GM13977 (cell line): ENCODE measurements at regions not wholly inside any gene's neighbourhood (a gene's known extent, or its start where the extent isn't known, plus 50 kb on each side); places are given as distances from the start of the nearest gene placed in this dataset.

Source experiments
- DNase-seq: peaks from one replicate; pipeline ENCODE4 v3.0.0; 2012; ENCODE audit warnings: low spot score
- in situ Hi-C: fragments of 300-500 bp; cut with MboI; formaldehyde crosslinking; loops from one replicate; pipeline ENCODE4 v1.12.0; 2022; ENCODE audit warnings: low sequenced_read_pairs, low pct_unique_long_range_greater_than_20kb, mixed read lengths, inconsistent platforms; ENCODE audit not compliant: unreplicated experiment
- TF ChIP-seq, protein P1 (sequence below): IDR thresholded peaks from 2 replicates; pipeline ENCODE4 v1.5.1; 2012; ENCODE audit warnings: mild to moderate bottlenecking, control low read depth; ENCODE audit not compliant: insufficient read depth; ENCODE audit errors: extremely low read depth, missing control alignments

DNA sequence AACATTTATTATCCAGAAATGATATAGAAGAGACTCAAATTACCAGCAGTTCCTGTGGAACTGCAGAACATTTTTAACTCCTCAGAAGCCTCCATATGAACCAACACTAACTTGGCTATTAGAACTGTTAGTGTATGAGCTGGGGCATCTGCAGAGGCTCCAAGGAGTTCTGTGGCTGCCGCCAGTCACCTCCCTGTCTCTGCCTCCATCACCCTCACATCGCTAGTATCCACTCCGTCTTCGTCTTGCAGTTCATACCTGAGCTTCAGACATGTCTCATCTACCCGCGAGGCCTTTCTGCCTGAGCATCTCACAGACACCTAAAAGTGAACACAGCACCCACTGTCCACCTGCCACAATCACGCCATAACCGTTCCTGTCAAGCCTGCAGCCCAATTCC lies 89.5 kb upstream of the CST7 start:
- DNase-seq, result no peak
- in situ Hi-C loops, result no loop called here
- TF ChIP-seq, protein P1, sequence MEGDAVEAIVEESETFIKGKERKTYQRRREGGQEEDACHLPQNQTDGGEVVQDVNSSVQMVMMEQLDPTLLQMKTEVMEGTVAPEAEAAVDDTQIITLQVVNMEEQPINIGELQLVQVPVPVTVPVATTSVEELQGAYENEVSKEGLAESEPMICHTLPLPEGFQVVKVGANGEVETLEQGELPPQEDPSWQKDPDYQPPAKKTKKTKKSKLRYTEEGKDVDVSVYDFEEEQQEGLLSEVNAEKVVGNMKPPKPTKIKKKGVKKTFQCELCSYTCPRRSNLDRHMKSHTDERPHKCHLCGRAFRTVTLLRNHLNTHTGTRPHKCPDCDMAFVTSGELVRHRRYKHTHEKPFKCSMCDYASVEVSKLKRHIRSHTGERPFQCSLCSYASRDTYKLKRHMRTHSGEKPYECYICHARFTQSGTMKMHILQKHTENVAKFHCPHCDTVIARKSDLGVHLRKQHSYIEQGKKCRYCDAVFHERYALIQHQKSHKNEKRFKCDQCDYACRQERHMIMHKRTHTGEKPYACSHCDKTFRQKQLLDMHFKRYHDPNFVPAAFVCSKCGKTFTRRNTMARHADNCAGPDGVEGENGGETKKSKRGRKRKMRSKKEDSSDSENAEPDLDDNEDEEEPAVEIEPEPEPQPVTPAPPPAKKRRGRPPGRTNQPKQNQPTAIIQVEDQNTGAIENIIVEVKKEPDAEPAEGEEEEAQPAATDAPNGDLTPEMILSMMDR, result no peak

DNA sequence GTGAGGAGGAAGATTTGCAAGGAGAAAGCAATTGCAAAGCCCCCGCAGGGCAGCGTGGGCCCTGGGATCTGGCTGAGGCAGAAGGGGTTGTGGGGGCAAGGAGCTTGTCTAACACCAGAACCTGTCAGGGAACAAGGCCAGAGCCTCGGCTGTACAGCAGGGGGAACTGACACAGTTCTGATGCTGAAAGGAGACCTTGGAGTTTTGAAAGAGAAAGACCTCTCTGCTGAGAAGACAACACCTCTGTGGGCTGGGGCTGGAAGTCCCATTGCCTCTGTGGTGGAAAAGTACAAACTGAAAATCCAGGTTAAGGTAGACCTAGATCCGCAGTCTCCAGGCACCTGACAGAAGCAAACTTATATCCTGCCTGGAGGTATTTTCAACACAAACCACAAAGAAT lies 86.9 kb upstream of the CST7 start:
- in situ Hi-C loops, result no loop called here
- no peak for DNase-seq
- TF ChIP-seq, protein P1, result no peak

DNA sequence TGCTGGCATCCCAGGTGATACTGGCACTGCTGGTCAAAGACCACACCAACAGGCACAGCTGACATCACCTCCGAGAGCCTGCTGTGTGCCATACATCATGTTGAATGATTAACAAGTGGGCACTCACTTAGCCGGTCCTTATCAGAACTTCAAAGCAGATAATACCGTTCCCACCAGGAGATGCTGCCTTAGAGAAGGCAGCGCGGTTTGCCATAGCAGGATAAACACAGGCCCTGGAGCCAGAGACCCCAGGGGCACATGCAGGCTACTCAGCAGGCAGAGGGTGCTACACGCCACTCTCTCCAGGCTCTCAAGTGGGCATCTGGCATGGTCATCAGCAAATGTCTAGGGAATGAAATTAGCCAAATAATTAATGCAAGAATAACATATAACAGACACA lies 86.5 kb upstream of the CST7 start:
- TF ChIP-seq, protein P1, result no peak
- no peak for DNase-seq
- in situ Hi-C loops, result no loop called here

DNA sequence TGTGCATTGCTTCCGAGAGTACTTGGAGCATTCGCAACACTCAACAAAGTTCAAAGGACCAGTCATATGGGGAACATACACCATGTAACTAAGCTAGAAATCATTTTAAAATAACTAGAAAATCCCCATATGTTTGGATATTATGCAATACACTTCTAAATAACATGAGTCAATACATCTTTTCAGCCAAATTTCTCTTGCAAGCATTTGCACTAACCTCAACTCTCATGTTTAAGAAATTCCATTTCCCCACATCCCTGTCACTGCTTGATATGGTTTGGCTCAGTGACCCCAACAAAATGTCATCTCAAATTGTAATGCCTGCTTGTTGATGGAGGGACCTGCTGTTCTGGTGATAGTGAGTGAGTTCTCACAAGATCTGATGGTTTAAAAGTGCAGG lies 85.7 kb upstream of the CST7 start:
- no peak for DNase-seq
- in situ Hi-C loops, result no loop called here
- TF ChIP-seq, protein P1, result no peak

DNA sequence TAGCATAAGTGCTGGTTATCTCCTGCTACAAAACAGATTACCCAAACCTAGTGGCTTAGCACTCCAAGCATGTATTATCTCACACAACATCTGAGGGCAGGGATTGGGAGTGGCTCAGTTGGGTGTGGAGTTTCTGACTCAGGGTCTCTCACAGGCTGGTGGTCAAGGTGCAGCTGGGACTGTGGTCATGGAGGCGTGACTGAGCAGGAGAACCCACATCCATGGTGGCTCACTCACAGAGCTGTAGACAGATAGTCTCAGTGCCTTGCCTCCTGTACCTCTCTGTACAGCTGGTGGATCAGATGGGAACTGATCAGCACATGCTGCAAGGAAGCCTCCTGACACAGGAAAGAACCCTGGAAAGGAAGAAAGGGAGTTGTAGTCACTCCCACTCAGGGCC lies 83.1 kb upstream of the CST7 start:
- TF ChIP-seq, protein P1, result no peak
- in situ Hi-C loops, result no loop called here
- DNase-seq, result no peak

DNA sequence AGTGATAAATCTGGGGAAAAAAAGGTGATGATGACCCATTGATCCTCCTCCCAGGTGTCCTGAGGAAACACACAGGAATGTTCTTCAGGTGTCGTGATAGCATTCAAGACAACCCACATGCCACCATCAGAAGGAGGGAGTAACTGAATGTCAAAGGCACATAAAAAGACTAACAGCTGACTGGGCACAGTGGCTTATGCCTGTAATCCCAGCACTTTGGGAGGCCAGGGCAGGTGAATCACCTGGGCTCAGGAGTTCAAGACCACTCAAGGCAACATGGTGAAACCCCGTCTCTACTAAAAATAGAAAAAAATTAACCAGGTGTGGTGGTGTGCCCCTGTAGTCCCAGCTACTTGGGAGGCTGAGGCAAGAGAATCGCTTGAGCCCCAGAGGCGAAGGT lies 82.3 kb upstream of the CST7 start:
- in situ Hi-C loops, result no loop called here
- TF ChIP-seq, protein P1, result no peak

DNA sequence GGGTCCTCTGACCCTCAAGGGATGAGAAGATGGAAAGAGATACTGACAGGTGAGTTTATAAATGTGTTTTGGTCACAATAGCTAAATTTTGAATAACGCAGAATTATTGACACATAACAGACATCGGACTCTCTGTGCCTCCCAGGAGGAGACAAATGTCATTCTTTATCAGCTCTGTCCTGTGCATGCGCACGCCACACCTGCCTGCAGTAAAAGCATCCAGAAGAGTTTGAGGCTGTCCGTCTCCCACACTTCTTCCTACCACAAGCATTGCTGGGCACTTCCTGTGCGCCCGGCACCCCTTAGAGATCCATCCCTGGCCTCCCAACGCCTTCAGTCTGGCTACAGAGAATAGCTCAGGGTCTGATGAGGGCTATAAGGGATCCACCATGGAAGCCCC lies 81.5 kb upstream of the CST7 start:
- TF ChIP-seq, protein P1, result no peak
- DNase-seq, result no peak
- in situ Hi-C loops, result no loop called here

More for the DNA sequence above, 82.3 kb upstream of the CST7 start:
- DNase-seq, result no peak
